ENCODE measurements at regions not wholly inside any gene's neighbourhood (a gene's known extent, or its start where the extent isn't known, plus 50 kb on each side); places are given as distances from the start of the nearest gene placed in this dataset.

- H3K4me3 ChIP-seq (ENCODE audit: low read depth, low read length) = no peak overlapping the region
- no peak for TF ChIP-seq CTCF (IDR thresholded peaks at IDR 0.05; ENCODE audit: low read depth, low read length, missing control alignments)
- no peak for DNase-seq (ENCODE audit: low read depth)
- in situ Hi-C loops (cut with HindIII; ENCODE audit: low sequenced_read_pairs) = no loop called here
These were observed 50.2 kb upstream of the VRK1 start for GRCh38 chr14:96747006-96747405.

All from astrocyte of the cerebellum (primary cell).